ENCODE measurements at regions not wholly inside any gene's neighbourhood (a gene's known extent, or its start where the extent isn't known, plus 50 kb on each side); places are given as distances from the start of the nearest gene placed in this dataset.

GRCh38 chr1:30041741-30042437, 681.5 kb downstream of the MATN1 start:
- Histone ChIP-seq H2AFZ (ENCODE audit: control insufficient read depth, low read depth, low read length) (no peak overlapping the region), H3K4me2 (ENCODE audit: control insufficient read depth, insufficient read depth) (no peak overlapping the region), H3K27ac (ENCODE audit: control insufficient read depth, insufficient read depth) (no peak overlapping the region), H3K27me3 (replicated peaks in 1 of 2; ENCODE audit: control insufficient read depth in 2 of 2, insufficient read depth in 2 of 2, low read length in 1 of 2) (no peaks in the 10 kb centered on the region), H3K4me1 (ENCODE audit: control insufficient read depth, insufficient read depth, low read length) (no peaks in the 10 kb centered on the region), H3K9ac (ENCODE audit: control insufficient read depth, insufficient read depth, low read length) (no peak overlapping the region), H3K4me3 (no peak overlapping the region), H3K79me2 (ENCODE audit: control insufficient read depth, insufficient read depth, low read length) (no peaks in the 10 kb centered on the region), H3K9me3 (replicated peaks; ENCODE audit: control insufficient read depth, insufficient read depth, low read length) (no peaks in the 10 kb centered on the region; the same call in 2 of the 3 replicates), H3K36me3 (ENCODE audit: control insufficient read depth in 2 of 2, insufficient read depth in 2 of 2, low read length in 1 of 2) (no peaks in the 10 kb centered on the region), H4K20me1 (ENCODE audit: control insufficient read depth, insufficient read depth) (no peaks in the 10 kb centered on the region)
- TF ChIP-seq ZBTB33 (IDR thresholded peaks at IDR 0.05) (no peak), MYC (IDR thresholded peaks at IDR 0.05; ENCODE audit: insufficient read depth, insufficient read length, insufficient replicate concordance, low read length, severe bottlenecking) (no peak), E2F8 (IDR thresholded peaks at IDR 0.05; ENCODE audit: low read depth, partially characterized antibody) (no peak), RB1 (IDR thresholded peaks at IDR 0.05; ENCODE audit: borderline replicate concordance) (no peak), TCF3 (IDR thresholded peaks at IDR 0.05; ENCODE audit: borderline replicate concordance, insufficient read depth, low read depth, low read length) (no peak), ZBTB40 (IDR thresholded peaks at IDR 0.05; ENCODE audit: borderline replicate concordance) (no peak), STAT1 (conservative IDR thresholded peaks at IDR 0.05) (no peak)
- ATAC-seq (no peak), DNase-seq (ENCODE audit: low read depth, low spot score) (no peak), FAIRE-seq (no peak)
- in situ Hi-C loops (cut with MboI) (no loop called here), intact Hi-C loops (cut with micrococcal nuclease; ENCODE audit: unreplicated experiment) (no loop called here)
- SMC1A ChIA-PET (ENCODE audit: uncharacterized antibody, unreplicated experiment) = no interaction called here
- BruUV-seq (replicated peaks) = no TSS peak
- RAD21 ChIA-PET (ENCODE audit: unreplicated experiment) = no interaction called here
- CTCF ChIA-PET = no interaction called here
- 21% methylated on average over 8 of the region's 8 CpGs for WGBS (ENCODE audit: insufficient coverage, insufficient replicate concordance, low lambda C conversion rate, missing lambda C conversion rate)
- POLR2A ChIA-PET = no interaction called here
